ENCODE measurements at regions not wholly inside any gene's neighbourhood (a gene's known extent, or its start where the extent isn't known, plus 50 kb on each side); places are given as distances from the start of the nearest gene placed in this dataset.

DNA sequence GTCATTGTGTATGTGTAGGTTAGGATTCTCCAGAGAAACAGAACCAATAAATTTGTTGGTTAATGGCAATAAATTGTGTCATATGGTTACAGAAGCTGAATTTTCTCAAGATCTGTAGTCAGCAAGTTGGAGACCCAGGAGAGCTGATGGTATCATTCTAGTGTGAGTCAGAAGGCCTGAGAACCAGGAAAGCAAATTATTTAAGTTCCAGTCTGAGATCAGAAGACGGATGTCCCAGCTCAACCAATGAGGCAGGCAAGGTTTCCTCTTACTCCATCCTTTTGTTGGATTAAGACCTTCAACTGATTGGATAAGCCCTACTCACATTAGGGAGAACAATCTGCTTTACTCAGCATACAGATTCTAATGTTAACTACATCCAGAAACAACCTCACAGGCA is 656.3 kb downstream of the ANXA1 start (continued):
- TF ChIP-seq CREB1 (CRISPR knock-in tag; IDR thresholded peaks at IDR 0.05; ENCODE audit: low read depth) (no peak), EZH2phosphoT487 (IDR thresholded peaks at IDR 0.05; ENCODE audit: unreplicated experiment) (no peak), EZH2 (IDR thresholded peaks at IDR 0.05; ENCODE audit: low read depth, unreplicated experiment) (no peak), JUNB (IDR thresholded peaks at IDR 0.05; ENCODE audit: unreplicated experiment) (no peak), ZNF114 (CRISPR knock-in tag; IDR thresholded peaks at IDR 0.05) (no peak), CTCF (conservative IDR thresholded peaks at IDR 0.05; ENCODE audit: low read depth in 2 of 2) (no peak), STAT1 (IDR thresholded peaks at IDR 0.05; ENCODE audit: unreplicated experiment) (no peak)

GRCh38 chr9:73810585-73811215 is 659.0 kb downstream of the ANXA1 start:
- Histone ChIP-seq H3K27ac (ENCODE audit: low read depth) (no peak overlapping the region), H3K4me1 (ENCODE audit: insufficient read depth) (peaks cover 10% of the 10 kb centered on the region), H3K4me3 (no peak overlapping the region), H2AFZ (no peak overlapping the region), H4K20me1 (replicated peaks; ENCODE audit: insufficient read depth) (no peaks in the 10 kb centered on the region), H3K4me2 (no peak overlapping the region), H3F3A (replicated peaks; ENCODE audit: low read depth) (no peaks in the 10 kb centered on the region), H3K27me3 (ENCODE audit: insufficient read depth) (no peaks in the 10 kb centered on the region), H3K36me3 (ENCODE audit: insufficient read depth) (no peaks in the 10 kb centered on the region), H3K9me2 (ENCODE audit: insufficient read depth) (no peaks in the 10 kb centered on the region; the same call in 1 of the 2 replicates), H3K79me2 (replicated peaks; ENCODE audit: insufficient read depth) (no peaks in the 10 kb centered on the region)
- DNase-seq (ENCODE audit: low spot score) (no peak), ATAC-seq (no peak)
- peaks cover 9% of the 10 kb centered on the region; the same call in 2 of the 3 replicates for H3K4me1 Mint-ChIP-seq
- no peak overlapping the region for H3K27ac Mint-ChIP-seq
- H3K4me3 Mint-ChIP-seq, result no peak overlapping the region
- no peaks in the 10 kb centered on the region for H3K36me3 Mint-ChIP-seq (ENCODE audit: low read depth)
- no peaks in the 10 kb centered on the region for H3K27me3 Mint-ChIP-seq (ENCODE audit: insufficient read depth, low read depth, poor library complexity)
- no peaks in the 10 kb centered on the region for H3K9me3 Mint-ChIP-seq
- TF ChIP-seq, protein P1, sequence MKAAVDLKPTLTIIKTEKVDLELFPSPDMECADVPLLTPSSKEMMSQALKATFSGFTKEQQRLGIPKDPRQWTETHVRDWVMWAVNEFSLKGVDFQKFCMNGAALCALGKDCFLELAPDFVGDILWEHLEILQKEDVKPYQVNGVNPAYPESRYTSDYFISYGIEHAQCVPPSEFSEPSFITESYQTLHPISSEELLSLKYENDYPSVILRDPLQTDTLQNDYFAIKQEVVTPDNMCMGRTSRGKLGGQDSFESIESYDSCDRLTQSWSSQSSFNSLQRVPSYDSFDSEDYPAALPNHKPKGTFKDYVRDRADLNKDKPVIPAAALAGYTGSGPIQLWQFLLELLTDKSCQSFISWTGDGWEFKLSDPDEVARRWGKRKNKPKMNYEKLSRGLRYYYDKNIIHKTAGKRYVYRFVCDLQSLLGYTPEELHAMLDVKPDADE (IDR thresholded peaks at IDR 0.05), result no peak
- TF ChIP-seq EZH2 (IDR thresholded peaks at IDR 0.05; ENCODE audit: low read depth, unreplicated experiment) (no peak), STAT1 (IDR thresholded peaks at IDR 0.05; ENCODE audit: unreplicated experiment) (no peak), CREB1 (CRISPR knock-in tag; IDR thresholded peaks at IDR 0.05; ENCODE audit: low read depth) (no peak), CTCF (conservative IDR thresholded peaks at IDR 0.05; ENCODE audit: low read depth in 2 of 2) (no peak), ZNF331 (CRISPR knock-in tag; IDR thresholded peaks at IDR 0.05; ENCODE audit: low read depth) (no peak), ZNF114 (CRISPR knock-in tag; IDR thresholded peaks at IDR 0.05) (no peak), JUNB (IDR thresholded peaks at IDR 0.05; ENCODE audit: unreplicated experiment) (no peak), EZH2phosphoT487 (IDR thresholded peaks at IDR 0.05; ENCODE audit: unreplicated experiment) (no peak)
- TF ChIP-seq, protein P2, sequence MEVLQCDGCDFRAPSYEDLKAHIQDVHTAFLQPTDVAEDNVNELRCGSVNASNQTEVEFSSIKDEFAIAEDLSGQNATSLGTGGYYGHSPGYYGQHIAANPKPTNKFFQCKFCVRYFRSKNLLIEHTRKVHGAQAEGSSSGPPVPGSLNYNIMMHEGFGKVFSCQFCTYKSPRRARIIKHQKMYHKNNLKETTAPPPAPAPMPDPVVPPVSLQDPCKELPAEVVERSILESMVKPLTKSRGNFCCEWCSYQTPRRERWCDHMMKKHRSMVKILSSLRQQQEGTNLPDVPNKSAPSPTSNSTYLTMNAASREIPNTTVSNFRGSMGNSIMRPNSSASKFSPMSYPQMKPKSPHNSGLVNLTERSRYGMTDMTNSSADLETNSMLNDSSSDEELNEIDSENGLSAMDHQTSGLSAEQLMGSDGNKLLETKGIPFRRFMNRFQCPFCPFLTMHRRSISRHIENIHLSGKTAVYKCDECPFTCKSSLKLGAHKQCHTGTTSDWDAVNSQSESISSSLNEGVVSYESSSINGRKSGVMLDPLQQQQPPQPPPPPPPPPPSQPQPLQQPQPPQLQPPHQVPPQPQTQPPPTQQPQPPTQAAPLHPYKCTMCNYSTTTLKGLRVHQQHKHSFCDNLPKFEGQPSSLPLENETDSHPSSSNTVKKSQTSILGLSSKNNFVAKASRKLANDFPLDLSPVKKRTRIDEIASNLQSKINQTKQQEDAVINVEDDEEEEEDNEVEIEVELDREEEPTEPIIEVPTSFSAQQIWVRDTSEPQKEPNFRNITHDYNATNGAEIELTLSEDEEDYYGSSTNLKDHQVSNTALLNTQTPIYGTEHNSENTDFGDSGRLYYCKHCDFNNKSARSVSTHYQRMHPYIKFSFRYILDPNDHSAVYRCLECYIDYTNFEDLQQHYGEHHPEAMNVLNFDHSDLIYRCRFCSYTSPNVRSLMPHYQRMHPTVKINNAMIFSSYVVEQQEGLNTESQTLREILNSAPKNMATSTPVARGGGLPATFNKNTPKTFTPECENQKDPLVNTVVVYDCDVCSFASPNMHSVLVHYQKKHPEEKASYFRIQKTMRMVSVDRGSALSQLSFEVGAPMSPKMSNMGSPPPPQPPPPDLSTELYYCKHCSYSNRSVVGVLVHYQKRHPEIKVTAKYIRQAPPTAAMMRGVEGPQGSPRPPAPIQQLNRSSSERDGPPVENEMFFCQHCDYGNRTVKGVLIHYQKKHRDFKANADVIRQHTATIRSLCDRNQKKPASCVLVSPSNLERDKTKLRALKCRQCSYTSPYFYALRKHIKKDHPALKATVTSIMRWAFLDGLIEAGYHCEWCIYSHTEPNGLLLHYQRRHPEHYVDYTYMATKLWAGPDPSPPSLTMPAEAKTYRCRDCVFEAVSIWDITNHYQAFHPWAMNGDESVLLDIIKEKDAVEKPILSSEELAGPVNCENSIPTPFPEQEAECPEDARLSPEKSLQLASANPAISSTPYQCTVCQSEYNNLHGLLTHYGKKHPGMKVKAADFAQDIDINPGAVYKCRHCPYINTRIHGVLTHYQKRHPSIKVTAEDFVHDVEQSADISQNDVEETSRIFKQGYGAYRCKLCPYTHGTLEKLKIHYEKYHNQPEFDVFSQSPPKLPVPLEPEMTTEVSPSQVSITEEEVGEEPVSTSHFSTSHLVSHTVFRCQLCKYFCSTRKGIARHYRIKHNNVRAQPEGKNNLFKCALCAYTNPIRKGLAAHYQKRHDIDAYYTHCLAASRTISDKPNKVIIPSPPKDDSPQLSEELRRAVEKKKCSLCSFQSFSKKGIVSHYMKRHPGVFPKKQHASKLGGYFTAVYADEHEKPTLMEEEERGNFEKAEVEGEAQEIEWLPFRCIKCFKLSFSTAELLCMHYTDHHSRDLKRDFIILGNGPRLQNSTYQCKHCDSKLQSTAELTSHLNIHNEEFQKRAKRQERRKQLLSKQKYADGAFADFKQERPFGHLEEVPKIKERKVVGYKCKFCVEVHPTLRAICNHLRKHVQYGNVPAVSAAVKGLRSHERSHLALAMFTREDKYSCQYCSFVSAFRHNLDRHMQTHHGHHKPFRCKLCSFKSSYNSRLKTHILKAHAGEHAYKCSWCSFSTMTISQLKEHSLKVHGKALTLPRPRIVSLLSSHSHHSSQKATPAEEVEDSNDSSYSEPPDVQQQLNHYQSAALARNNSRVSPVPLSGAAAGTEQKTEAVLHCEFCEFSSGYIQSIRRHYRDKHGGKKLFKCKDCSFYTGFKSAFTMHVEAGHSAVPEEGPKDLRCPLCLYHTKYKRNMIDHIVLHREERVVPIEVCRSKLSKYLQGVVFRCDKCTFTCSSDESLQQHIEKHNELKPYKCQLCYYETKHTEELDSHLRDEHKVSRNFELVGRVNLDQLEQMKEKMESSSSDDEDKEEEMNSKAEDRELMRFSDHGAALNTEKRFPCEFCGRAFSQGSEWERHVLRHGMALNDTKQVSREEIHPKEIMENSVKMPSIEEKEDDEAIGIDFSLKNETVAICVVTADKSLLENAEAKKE (CRISPR knock-in tag; IDR thresholded peaks at IDR 0.05), result no peak
